ENCODE measurements at regions not wholly inside any gene's neighbourhood (a gene's known extent, or its start where the extent isn't known, plus 50 kb on each side); places are given as distances from the start of the nearest gene placed in this dataset.

DNA sequence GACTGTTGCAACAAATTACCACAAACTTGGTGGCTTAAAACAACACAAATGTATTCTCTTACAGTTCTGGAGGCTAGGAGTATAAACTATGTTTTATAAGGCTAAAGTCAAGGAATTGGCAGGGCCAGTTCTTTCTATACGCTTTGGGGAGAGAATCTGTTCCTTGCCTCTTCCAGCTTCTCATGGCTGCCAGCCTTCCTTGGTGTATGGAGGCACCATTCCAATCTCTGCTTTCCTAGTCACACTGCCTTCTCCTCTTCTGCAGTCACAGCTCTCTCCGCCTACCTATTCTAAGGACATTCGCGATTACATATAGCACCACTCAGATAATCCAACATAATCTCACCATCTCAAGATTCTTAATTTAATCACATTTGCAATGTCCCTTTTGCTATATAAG lies 140.4 kb upstream of the GNAO1 start:
- no peaks in the 10 kb centered on the region for H3K9me3 ChIP-seq (ENCODE audit: control insufficient read depth in 1 of 2, low read length in 2 of 2)
- no peak overlapping the region for H3K4me3 ChIP-seq (ENCODE audit: low read depth in 1 of 2, low read length in 2 of 2)
- no peak overlapping the region for H3K27ac ChIP-seq (ENCODE audit: low read length)
- H3K4me1 ChIP-seq (ENCODE audit: control insufficient read depth in 1 of 2, insufficient read depth in 2 of 2, low read length in 2 of 2) = no peaks in the 10 kb centered on the region
- H3K36me3 ChIP-seq (ENCODE audit: control insufficient read depth in 1 of 2, insufficient read depth in 2 of 2, low read length in 2 of 2) = no peaks in the 10 kb centered on the region
- no peaks in the 10 kb centered on the region for H3K27me3 ChIP-seq (ENCODE audit: low read depth, low read length)

DNA sequence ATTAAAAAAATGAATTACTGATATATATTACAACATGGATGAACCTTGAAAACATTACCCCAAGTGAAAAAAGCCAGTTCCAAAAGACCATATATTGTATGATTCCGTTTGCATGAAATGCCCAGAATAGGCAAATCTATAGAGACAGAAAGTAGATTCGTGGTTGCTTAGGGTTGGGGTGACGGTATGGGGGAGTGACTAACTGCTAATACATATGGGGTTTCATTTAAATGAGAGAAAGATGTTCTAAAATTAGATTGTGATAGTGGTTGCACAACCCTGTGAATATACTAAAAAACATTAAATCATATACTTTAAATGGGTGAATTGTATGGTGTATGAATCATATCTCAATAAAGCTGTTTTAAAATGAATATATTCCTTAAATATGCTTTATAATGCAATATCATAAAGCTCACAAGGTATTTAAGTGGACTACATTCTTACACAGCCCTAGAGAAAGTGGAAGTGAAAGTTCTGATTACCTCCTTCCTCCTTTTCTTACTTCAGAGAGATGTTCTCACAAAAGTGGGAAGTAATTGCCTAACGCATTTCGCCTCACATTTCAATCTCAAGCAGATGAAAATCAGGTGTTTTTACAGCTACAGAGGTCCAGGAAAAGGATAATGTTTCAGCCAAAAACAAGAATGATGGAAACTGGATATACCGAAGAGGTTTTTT lies 142.7 kb upstream of the GNAO1 start:
- Histone ChIP-seq H3K9me3 (ENCODE audit: control insufficient read depth in 1 of 2, low read length in 2 of 2) (no peaks in the 10 kb centered on the region), H3K4me3 (ENCODE audit: low read depth in 1 of 2, low read length in 2 of 2) (no peak overlapping the region), H3K27ac (ENCODE audit: low read length) (no peak overlapping the region)

DNA sequence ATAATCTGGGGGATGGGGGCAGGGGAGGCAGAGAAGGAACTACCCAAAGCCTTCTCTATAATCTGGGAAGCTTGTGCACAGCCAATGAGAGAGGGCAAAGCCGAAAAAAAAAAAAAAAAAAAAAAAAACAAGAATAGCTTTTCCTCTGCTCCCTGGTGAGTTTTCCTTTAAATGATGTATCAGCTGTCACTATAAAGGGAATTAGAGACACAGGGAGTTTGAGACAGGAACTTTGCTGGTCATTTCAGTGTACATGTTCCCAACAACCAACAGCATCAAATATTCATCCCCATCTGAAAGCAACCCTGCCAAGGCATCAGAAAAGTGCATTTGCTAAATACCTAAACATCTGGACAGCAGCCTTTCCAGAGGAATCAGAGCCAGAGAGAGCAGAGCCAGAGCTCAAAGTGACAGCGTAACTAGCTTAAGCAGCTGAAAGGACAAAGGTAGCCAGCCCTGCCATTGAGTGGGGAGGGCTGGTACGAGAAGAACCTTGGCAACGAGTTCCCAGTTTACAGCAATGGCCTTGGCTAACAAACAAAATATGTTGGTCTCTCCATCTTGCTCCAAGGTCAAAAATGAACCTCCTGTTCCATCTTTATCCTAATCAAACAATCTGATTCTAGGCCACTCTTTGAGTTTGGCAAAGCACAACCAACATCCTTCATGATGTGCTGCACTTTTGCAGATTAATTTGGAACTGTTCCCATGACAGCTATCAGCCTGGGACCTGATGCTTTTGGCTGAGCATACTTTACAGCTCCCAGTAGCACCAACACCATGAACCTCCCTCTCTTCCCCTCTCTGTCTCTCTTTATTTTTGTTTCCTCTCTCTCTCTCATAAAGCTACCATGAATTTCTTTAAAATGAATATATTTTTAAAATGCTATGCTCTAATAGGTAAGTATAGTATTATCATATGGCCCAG lies 143.7 kb upstream of the GNAO1 start:
- H3K4me1 ChIP-seq (ENCODE audit: control insufficient read depth in 1 of 2, insufficient read depth in 2 of 2, low read length in 2 of 2) = no peaks in the 10 kb centered on the region
- no peaks in the 10 kb centered on the region for H3K36me3 ChIP-seq (ENCODE audit: control insufficient read depth in 1 of 2, insufficient read depth in 2 of 2, low read length in 2 of 2)
- H3K27ac ChIP-seq (ENCODE audit: low read length) = no peak overlapping the region
- H3K9me3 ChIP-seq (ENCODE audit: control insufficient read depth in 1 of 2, low read length in 2 of 2) = no peaks in the 10 kb centered on the region
- no peaks in the 10 kb centered on the region for H3K27me3 ChIP-seq (ENCODE audit: low read depth, low read length)
- no peak overlapping the region for H3K4me3 ChIP-seq (ENCODE audit: low read depth in 1 of 2, low read length in 2 of 2)

More for the DNA sequence above, 142.7 kb upstream of the GNAO1 start:
- H3K36me3 ChIP-seq (ENCODE audit: control insufficient read depth in 1 of 2, insufficient read depth in 2 of 2, low read length in 2 of 2) = no peaks in the 10 kb centered on the region
- no peaks in the 10 kb centered on the region for H3K4me1 ChIP-seq (ENCODE audit: control insufficient read depth in 1 of 2, insufficient read depth in 2 of 2, low read length in 2 of 2)
- H3K27me3 ChIP-seq (ENCODE audit: low read depth, low read length) = no peaks in the 10 kb centered on the region

DNA sequence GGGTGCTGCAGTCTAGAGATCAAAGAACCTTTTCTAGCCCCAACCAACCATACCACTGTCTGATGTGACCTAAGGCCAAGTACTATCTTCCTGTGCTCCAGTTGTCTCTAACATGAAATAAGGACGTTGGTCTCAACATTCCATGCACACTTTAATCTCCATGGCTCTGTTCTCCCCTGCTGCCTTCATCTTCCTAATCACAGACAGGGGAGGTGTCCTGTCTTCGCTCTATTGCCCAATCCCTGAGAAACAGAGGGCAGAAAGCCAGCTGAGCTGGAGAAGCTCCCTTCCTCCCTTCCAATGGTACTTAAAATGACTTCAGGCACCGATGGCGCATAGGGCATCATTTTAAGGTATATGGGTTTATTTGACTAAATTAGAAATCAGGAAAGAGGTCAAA lies 148.9 kb upstream of the GNAO1 start:
- H3K4me3 ChIP-seq (ENCODE audit: low read depth in 1 of 2, low read length in 2 of 2) = no peak overlapping the region
- no peaks in the 10 kb centered on the region for H3K36me3 ChIP-seq (ENCODE audit: control insufficient read depth in 1 of 2, insufficient read depth in 2 of 2, low read length in 2 of 2)
- H3K9me3 ChIP-seq (ENCODE audit: control insufficient read depth in 1 of 2, low read length in 2 of 2) = peaks cover 0 to 3% of the 10 kb centered on the region in 2 donors
- no peaks in the 10 kb centered on the region for H3K27me3 ChIP-seq (ENCODE audit: low read depth, low read length)
- H3K4me1 ChIP-seq (ENCODE audit: control insufficient read depth in 1 of 2, insufficient read depth in 2 of 2, low read length in 2 of 2) = no peaks in the 10 kb centered on the region
- no peak overlapping the region for H3K27ac ChIP-seq (ENCODE audit: low read length)

DNA sequence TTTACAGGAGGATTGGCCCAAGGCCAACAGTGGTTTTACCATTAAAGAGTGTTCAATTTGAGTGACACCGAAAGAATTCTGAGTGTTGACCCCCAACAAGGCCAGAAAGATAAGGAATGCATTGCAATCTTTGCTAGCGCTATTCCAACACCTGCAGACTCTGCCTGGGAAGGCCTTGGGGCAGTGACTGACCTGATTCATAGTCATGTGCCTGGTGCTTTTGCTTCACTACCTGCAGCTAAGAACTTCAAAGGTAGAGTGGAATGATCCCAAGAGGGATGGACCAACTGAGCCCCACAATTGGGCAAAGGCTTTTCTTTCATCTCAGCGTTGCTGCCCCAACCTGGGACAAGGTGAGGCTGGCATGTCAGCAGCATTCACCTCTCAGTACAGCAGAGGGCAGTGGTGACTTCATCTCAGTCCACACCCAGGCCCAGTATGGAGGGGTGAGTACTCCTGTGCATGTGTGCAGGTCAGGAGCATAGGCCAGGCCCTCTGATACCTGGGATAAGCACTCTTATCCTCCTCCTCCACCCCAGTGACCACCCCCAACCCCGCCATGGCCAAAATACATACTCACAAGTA lies 149.6 kb upstream of the GNAO1 start:
- H3K36me3 ChIP-seq (ENCODE audit: control insufficient read depth in 1 of 2, insufficient read depth in 2 of 2, low read length in 2 of 2) = no peaks in the 10 kb centered on the region
- H3K27me3 ChIP-seq (ENCODE audit: low read depth, low read length) = no peaks in the 10 kb centered on the region
- H3K4me3 ChIP-seq (ENCODE audit: low read depth in 1 of 2, low read length in 2 of 2) = no peak overlapping the region
- H3K9me3 ChIP-seq (ENCODE audit: control insufficient read depth in 1 of 2, low read length in 2 of 2) = peaks cover 0 to 3% of the 10 kb centered on the region in 2 donors
- no peak overlapping the region for H3K27ac ChIP-seq (ENCODE audit: low read length)
- no peaks in the 10 kb centered on the region for H3K4me1 ChIP-seq (ENCODE audit: control insufficient read depth in 1 of 2, insufficient read depth in 2 of 2, low read length in 2 of 2)

DNA sequence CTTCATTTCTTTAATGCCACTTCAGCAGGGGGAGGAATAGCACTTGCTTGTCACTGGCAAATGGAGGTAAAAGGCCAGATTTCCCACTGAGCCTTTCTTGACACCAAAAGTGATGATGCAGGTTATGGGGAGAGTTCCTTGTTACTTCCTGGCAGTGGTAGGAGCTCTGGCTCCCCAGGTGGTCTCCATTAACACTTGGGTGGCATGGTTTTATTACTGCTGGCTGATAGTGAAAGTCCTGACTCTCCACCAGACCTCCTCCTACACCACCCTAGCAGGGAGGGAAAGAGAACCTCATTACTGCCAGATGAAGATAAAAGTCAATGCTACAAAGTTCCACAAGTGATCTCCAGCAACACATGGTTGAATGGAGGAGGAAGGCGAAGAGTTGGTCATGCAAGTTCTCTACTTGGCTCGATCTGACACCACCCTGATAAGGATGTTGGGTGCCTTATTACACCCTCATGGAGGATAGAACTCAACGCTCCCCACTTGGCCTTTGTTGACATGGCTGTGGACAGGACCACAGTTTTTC lies 152.7 kb upstream of the GNAO1 start:
- H3K27me3 ChIP-seq (ENCODE audit: low read depth, low read length) = no peaks in the 10 kb centered on the region
- H3K27ac ChIP-seq (ENCODE audit: low read length) = no peak overlapping the region
- no peaks in the 10 kb centered on the region for H3K36me3 ChIP-seq (ENCODE audit: control insufficient read depth in 1 of 2, insufficient read depth in 2 of 2, low read length in 2 of 2)
- H3K4me1 ChIP-seq (ENCODE audit: control insufficient read depth in 1 of 2, insufficient read depth in 2 of 2, low read length in 2 of 2) = no peaks in the 10 kb centered on the region
- H3K9me3 ChIP-seq (ENCODE audit: control insufficient read depth in 1 of 2, low read length in 2 of 2) = peaks cover 0 to 3% of the 10 kb centered on the region in 2 donors
- H3K4me3 ChIP-seq (ENCODE audit: low read depth in 1 of 2, low read length in 2 of 2) = no peak overlapping the region

DNA sequence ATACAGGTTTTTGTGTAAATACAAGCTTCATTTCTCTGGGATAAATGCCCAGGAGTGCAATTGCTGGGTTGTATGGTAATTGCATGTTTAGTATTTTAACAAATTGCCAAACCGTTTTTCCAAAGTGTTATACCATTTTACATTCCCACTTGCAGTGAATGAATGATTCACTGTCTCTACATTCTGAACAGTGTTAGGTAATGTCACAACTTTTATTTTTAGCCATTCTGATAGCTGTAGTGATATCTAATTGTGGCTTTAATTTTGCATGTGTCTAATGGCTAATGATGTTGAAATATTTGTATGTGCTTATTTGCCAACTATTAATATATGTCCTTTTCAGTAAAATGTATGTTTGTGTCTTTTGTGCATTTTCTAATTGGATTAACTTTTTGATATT lies 156.9 kb upstream of the CES5A start:
- Histone ChIP-seq H3K4me1 (ENCODE audit: control insufficient read depth in 1 of 2, insufficient read depth in 2 of 2, low read length in 2 of 2) (no peaks in the 10 kb centered on the region), H3K4me3 (ENCODE audit: low read depth in 1 of 2, low read length in 2 of 2) (no peak overlapping the region), H3K9me3 (ENCODE audit: control insufficient read depth in 1 of 2, low read length in 2 of 2) (no peaks in the 10 kb centered on the region), H3K27me3 (ENCODE audit: low read depth, low read length) (no peaks in the 10 kb centered on the region), H3K36me3 (ENCODE audit: control insufficient read depth in 1 of 2, insufficient read depth in 2 of 2, low read length in 2 of 2) (no peaks in the 10 kb centered on the region), H3K27ac (ENCODE audit: low read length) (no peak overlapping the region)

DNA sequence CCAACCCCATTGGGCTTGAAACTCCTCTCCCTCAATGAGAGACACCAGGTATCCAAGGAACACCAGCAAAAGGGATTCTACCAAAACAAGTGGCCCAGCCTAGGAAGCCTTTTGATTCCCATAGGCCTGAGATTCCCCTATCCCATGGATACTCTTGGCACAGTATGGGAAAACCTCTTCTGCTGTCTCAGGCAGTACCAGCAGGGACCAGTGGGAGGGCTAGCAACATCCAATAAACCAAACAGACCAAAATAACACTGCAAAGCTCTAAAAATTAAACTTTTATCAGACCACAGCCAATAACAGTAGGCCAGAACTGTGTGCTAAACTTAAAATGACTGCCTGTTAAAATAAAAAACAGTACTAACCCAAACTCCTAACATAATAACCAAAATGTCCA lies 153.9 kb upstream of the CES5A start:
- Histone ChIP-seq H3K4me3 (ENCODE audit: low read depth in 1 of 2, low read length in 2 of 2) (no peak overlapping the region), H3K4me1 (ENCODE audit: control insufficient read depth in 1 of 2, insufficient read depth in 2 of 2, low read length in 2 of 2) (no peaks in the 10 kb centered on the region), H3K27me3 (ENCODE audit: low read depth, low read length) (no peaks in the 10 kb centered on the region), H3K27ac (ENCODE audit: low read length) (no peak overlapping the region), H3K9me3 (ENCODE audit: control insufficient read depth in 1 of 2, low read length in 2 of 2) (no peaks in the 10 kb centered on the region), H3K36me3 (ENCODE audit: control insufficient read depth in 1 of 2, insufficient read depth in 2 of 2, low read length in 2 of 2) (no peaks in the 10 kb centered on the region)

DNA sequence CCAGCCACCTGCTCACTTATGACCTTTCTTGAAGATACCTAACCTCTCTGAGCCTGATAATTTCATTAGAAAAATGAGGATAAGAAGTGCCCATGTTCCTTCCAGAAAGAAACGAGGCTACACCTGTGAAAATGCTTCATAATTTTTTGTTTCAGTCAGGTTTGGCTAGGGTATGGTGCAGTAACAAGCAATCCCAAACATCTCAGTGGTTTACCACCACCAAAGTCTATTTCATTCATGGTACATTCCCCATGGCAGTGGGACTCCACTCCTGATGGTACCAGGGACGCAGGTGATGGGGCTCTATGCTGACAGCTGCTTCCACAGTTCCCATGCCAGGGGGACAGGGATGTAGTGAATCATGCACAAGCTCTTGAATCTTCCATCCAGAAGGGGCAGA lies 147.6 kb upstream of the CES5A start:
- Histone ChIP-seq H3K27ac (ENCODE audit: low read length) (no peak overlapping the region), H3K4me3 (ENCODE audit: low read depth in 1 of 2, low read length in 2 of 2) (no peak overlapping the region), H3K4me1 (ENCODE audit: control insufficient read depth in 1 of 2, insufficient read depth in 2 of 2, low read length in 2 of 2) (no peaks in the 10 kb centered on the region), H3K9me3 (ENCODE audit: control insufficient read depth in 1 of 2, low read length in 2 of 2) (peaks cover 0 to 3% of the 10 kb centered on the region in 2 donors), H3K36me3 (ENCODE audit: control insufficient read depth in 1 of 2, insufficient read depth in 2 of 2, low read length in 2 of 2) (no peaks in the 10 kb centered on the region), H3K27me3 (ENCODE audit: low read depth, low read length) (no peaks in the 10 kb centered on the region)

DNA sequence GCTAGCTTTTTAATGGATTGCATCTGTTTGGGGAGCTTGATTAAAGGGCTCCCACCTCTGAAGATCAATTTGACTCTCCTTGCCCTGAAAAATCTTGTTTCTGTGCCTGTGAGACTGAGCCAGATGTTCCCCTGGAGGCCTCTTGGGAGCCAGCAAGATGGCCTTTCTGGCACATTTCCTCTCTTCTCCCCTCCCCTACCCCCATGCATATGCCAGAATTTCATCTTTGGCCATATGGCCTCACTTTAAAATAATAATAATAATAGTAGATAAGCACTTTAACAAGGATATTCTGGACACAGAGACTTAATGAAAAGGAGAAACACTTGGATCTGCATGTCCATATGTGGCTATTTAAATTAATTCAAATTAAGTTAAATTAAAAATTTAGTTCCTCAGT lies 144.1 kb upstream of the CES5A start:
- Histone ChIP-seq H3K27me3 (ENCODE audit: low read depth, low read length) (no peaks in the 10 kb centered on the region), H3K4me3 (ENCODE audit: low read depth in 1 of 2, low read length in 2 of 2) (no peak overlapping the region), H3K36me3 (ENCODE audit: control insufficient read depth in 1 of 2, insufficient read depth in 2 of 2, low read length in 2 of 2) (no peaks in the 10 kb centered on the region), H3K27ac (ENCODE audit: low read length) (no peak overlapping the region), H3K9me3 (ENCODE audit: control insufficient read depth in 1 of 2, low read length in 2 of 2) (peaks cover 0 to 3% of the 10 kb centered on the region in 2 donors), H3K4me1 (ENCODE audit: control insufficient read depth in 1 of 2, insufficient read depth in 2 of 2, low read length in 2 of 2) (no peaks in the 10 kb centered on the region)

DNA sequence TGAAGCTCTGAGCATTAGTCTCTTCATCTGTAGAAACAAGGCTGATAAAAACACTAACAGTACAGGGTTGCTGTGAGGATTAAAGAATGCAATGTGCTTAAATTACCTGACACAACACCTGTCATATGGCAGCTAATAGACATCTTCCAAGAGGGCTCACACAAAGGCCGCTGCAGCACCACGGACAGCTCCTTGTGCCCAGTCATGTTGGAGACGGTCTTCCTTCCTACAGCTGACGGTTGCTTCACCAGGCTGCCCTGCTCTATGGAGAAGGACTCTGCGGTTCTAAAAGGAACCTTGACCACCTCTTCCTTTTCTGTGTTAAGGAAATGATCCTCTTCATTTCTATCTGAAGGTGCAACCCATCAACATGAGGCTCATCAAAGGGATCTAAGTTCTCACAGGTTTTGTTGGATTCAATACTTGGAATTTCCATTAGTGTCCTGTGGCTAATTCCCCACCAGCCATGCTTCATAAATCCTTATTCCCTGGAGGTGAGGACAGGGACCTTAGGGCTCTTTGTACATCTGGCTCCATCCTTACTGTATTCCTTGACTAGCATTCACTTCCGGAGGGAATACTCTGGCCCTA lies 138.9 kb upstream of the CES5A start:
- H3K27me3 ChIP-seq (ENCODE audit: low read depth, low read length) = no peaks in the 10 kb centered on the region
- H3K4me3 ChIP-seq (ENCODE audit: low read depth in 1 of 2, low read length in 2 of 2) = no peak overlapping the region
- H3K27ac ChIP-seq (ENCODE audit: low read length) = no peak overlapping the region
- H3K9me3 ChIP-seq (ENCODE audit: control insufficient read depth in 1 of 2, low read length in 2 of 2) = no peaks in the 10 kb centered on the region
- no peaks in the 10 kb centered on the region for H3K4me1 ChIP-seq (ENCODE audit: control insufficient read depth in 1 of 2, insufficient read depth in 2 of 2, low read length in 2 of 2)
- H3K36me3 ChIP-seq (ENCODE audit: control insufficient read depth in 1 of 2, insufficient read depth in 2 of 2, low read length in 2 of 2) = no peaks in the 10 kb centered on the region
